Jurkat, Clone E6-1 (cell line): ENCODE measurements at regions not wholly inside any gene's neighbourhood (a gene's known extent, or its start where the extent isn't known, plus 50 kb on each side); places are given as distances from the start of the nearest gene placed in this dataset.

ENCODE experiments used
- DNase-seq: peaks from one replicate; pipeline ENCODE4 v3.0.0-alpha.2; 2011; ENCODE audit warnings: low read depth, low spot score
- H3K4me3 ChIP-seq: 2 replicates; pipeline ENCODE4 v1.5.1; 2011; ENCODE audit warnings: mild to moderate bottlenecking, low read length, control low read depth, moderate library complexity

DNA sequence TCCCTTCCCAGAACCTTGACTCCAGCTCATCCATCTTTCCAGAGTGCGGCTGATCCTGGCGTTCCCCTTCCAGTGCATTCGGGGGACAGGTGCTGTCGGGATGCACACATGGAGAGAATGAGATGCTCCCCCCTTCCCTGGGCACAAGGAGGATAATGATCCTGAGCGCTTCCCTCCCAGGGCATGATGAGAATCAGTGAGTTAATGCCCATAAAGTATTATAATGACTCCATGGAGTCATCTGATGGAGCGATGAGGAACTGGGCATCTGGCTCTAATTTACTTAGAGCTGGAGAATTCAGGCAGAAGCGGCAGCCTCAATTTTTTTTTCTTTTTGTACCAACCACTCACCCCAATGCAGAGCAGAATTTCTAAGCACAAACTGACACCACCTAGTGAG is 79.6 kb upstream of the SKOR2 start:
- H3K4me3 ChIP-seq: no peak overlapping the region
- DNase-seq: no peak

DNA sequence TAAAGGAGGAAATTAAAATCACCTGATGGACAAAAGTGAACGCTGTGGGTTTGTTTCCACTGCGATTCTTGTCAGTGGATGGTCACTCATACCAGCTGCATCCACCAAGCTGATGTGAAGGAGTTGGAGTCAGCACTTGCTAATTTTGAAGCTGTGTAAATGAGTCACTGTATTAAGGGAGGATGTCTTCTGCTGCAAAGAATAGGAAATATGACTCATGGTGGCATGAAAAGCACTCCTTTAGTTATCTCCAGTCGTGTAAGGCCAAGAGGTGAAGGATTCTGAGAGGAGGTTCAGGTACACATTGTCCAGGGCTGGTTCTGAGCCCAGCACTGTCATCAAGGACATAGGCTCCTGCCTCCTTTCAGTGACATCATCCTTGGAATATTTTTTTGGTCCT is 71.7 kb upstream of the SKOR2 start:
- DNase-seq: no peak

DNA sequence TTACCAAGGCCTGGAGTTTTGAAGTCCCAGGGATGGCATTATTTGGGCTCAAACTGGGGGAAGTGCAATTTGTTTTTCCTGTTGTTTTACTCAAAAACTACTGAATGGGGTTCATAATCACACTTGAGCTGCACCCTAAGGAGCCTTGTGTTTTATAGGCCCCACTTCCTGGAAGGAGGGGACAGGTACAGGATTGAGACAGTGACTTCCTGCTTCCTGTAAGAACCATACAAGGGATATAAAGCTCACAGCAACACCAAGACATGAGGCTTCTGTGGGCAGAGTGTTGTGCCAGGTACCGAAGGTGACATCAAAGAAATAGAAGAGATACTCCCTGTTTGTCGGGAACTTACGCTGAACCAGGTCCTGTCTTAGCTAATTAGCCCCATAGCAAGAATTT is 70.4 kb upstream of the SKOR2 start:
- DNase-seq: peak; percentile 28
- H3K4me3 ChIP-seq: no peak overlapping the region

More for the DNA sequence above, 71.7 kb upstream of the SKOR2 start:
- no peak overlapping the region for H3K4me3 ChIP-seq

DNA sequence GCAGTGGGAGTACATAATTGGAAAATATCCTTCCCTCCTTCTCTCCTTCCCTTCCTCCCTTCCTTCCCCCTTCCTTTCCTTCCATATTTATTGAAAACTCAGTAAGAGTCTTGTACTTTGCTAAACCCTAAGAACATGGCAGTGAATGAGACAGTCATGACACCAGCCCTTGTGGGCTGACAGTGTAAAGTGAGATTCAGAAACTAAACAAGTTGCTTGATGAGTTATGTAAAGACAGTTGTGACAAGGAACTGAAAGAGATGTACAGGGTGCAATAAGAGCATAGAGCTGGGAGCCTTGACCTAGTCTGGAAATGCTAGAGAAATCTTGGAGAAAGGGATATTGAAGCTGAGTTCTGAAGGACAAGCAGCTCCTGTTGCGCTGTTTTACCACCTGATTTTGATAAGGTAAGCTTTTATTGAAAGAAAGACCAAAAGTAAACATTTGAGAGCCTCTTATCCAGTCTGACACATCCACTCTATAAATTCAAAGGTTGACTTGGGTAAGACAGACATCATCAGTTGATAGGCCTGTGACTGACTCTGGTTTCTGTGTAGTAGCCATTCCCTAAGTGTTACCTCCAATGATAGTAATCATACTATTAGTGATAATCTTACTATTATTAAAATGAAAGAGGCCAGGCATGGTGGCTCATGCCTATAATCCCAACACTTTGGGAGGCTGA is 66.5 kb upstream of the SKOR2 start:
- DNase-seq: no peak
- no peak overlapping the region for H3K4me3 ChIP-seq

DNA sequence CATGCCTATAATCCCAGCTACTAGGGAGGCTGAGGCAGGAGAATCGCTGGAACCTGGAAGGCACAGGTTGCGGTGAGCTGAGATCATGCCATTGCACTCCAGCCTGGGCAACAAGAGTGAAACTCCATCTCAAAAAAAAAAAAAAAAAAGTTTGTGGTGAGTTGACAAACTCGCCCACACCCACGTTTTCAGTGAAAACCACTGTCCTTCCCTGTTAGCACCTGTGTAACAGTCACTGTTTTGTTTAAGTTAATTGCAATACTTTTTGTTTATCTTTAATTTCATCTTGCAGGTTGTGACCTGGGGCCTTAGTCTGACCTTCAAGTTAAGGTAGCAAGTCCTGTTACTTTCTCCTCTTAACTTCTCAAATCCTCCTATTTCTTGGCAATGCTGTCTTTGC is 65.5 kb upstream of the SKOR2 start:
- H3K4me3 ChIP-seq: no peak overlapping the region

DNA sequence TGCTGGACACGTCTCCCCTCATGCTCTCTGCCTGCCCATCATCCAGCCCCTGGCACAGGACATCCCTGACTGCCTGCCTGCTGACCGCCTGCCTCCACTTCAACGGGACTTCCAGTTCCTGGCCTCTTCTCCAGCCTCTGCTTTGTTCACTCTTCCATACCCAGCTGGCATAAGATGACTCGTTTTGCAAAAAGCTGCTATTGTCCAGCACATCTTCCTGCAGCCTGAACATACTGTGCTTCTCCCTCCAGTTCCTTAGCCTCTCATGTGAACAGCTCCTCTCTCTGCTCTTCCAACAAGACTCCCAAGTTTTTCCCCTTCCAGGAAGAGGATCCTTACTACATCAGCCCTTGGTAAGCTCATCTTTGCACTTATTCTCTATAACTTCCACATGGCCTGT is 62.4 kb upstream of the SKOR2 start:
- no peak overlapping the region for H3K4me3 ChIP-seq
- no peak for DNase-seq

More for the DNA sequence above, 65.5 kb upstream of the SKOR2 start:
- no peak for DNase-seq

DNA sequence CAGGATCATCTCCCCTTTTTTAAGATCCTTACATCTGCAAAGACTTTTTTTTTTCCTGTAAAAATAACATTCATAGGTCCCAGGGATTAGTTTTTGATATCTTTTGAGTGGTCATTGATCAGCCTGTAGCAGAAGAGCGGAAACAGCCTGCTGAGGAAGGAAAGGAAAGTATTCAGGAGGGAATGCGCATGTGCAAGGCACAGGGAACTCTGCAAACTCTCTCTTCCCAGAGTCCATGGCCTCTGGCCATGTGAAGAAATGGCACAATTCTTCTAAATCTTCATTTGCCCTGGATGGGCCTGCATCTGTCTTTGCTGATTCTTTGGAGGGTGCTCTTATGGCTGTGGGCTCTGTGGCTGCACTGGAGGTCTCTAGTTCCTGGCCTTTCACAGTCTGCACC is 60.1 kb upstream of the SKOR2 start:
- H3K4me3 ChIP-seq: no peak overlapping the region
- no peak for DNase-seq
